ENCODE measurements at regions not wholly inside any gene's neighbourhood (a gene's known extent, or its start where the extent isn't known, plus 50 kb on each side); places are given as distances from the start of the nearest gene placed in this dataset.
"Not testable (repeated sequence)": the region's sequence is repeated elsewhere in the genome, so short reads cannot be mapped to it uniquely, and the experiment has no call there.

GRCh38 chr1:58220836-58221472 is 325.6 kb downstream of the OMA1 start (continued):
- TF ChIP-seq MXI1 (IDR thresholded peaks at IDR 0.05; ENCODE audit: low read depth, low read length) (no peak), BMI1 (IDR thresholded peaks at IDR 0.05; ENCODE audit: borderline replicate concordance) (no peak), MEF2A (IDR thresholded peaks at IDR 0.05; ENCODE audit: insufficient read depth, low read depth, low read length) (no peak)

- RAD21 ChIA-PET (ENCODE audit: unreplicated experiment); CTCF ChIA-PET: not testable (repeated sequence)
Measured at GRCh38 chr1:58216169-58216568, 330.4 kb downstream of the OMA1 start.

GRCh38 chr1:58214674-58215073 is 331.9 kb downstream of the OMA1 start:
- H3K9ac ChIP-seq (ENCODE audit: control insufficient read depth, insufficient read depth, low read length): no peak overlapping the region
- H4K20me1 ChIP-seq (ENCODE audit: control insufficient read depth, insufficient read depth): no peaks in the 10 kb centered on the region
- CTCF ChIA-PET: no interaction called here
- no peak for TF ChIP-seq SMAD5 (IDR thresholded peaks at IDR 0.05; ENCODE audit: low read depth)
- TF ChIP-seq TCF3 (IDR thresholded peaks at IDR 0.05; ENCODE audit: borderline replicate concordance, insufficient read depth, low read depth, low read length): no peak
- no peak for TF ChIP-seq ATF7 (IDR thresholded peaks at IDR 0.05; ENCODE audit: low read depth)
- TF ChIP-seq ETV6 (conservative IDR thresholded peaks at IDR 0.05 in 1 of 2, IDR thresholded peaks at IDR 0.05 in 1 of 2; ENCODE audit: borderline replicate concordance in 1 of 2, low read depth in 1 of 2): no peak
- no peak for TF ChIP-seq MTA2 (IDR thresholded peaks at IDR 0.05; ENCODE audit: low read depth)
- TF ChIP-seq NFYA (IDR thresholded peaks at IDR 0.05; ENCODE audit: borderline replicate concordance, low read depth, low read length): no peak
- TF ChIP-seq, protein P1, sequence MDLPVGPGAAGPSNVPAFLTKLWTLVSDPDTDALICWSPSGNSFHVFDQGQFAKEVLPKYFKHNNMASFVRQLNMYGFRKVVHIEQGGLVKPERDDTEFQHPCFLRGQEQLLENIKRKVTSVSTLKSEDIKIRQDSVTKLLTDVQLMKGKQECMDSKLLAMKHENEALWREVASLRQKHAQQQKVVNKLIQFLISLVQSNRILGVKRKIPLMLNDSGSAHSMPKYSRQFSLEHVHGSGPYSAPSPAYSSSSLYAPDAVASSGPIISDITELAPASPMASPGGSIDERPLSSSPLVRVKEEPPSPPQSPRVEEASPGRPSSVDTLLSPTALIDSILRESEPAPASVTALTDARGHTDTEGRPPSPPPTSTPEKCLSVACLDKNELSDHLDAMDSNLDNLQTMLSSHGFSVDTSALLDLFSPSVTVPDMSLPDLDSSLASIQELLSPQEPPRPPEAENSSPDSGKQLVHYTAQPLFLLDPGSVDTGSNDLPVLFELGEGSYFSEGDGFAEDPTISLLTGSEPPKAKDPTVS (IDR thresholded peaks at IDR 0.05; ENCODE audit: low read depth, low read length): no peak
- TF ChIP-seq POLR2A (IDR thresholded peaks at IDR 0.05; ENCODE audit: low read depth, low read length): no peak
- TF ChIP-seq KLF5 (IDR thresholded peaks at IDR 0.05; ENCODE audit: partially characterized antibody): no peak
- H2AFZ ChIP-seq (ENCODE audit: control insufficient read depth, low read depth, low read length): no peak overlapping the region
- POLR2A ChIA-PET: no interaction called here
- in situ Hi-C loops (cut with MboI): no loop called here
- SMC1A ChIA-PET (ENCODE audit: uncharacterized antibody, unreplicated experiment): no interaction called here
- no peak overlapping the region for H3K27ac ChIP-seq (ENCODE audit: control insufficient read depth, insufficient read depth)
- DNase-seq (ENCODE audit: low read depth, low spot score) (no peak), FAIRE-seq (no peak), ATAC-seq (no peak)
- no TSS peak for BruUV-seq (replicated peaks)
- no peaks in the 10 kb centered on the region for H3K36me3 ChIP-seq (ENCODE audit: control insufficient read depth in 2 of 2, insufficient read depth in 2 of 2, low read length in 1 of 2)
- no peak overlapping the region for H3K4me2 ChIP-seq (ENCODE audit: control insufficient read depth, insufficient read depth)
- H3K9me3 ChIP-seq (replicated peaks; ENCODE audit: control insufficient read depth, insufficient read depth, low read length): no peaks in the 10 kb centered on the region
- no peaks in the 10 kb centered on the region for H3K4me1 ChIP-seq (ENCODE audit: control insufficient read depth, insufficient read depth, low read length)
- intact Hi-C loops (cut with micrococcal nuclease; ENCODE audit: unreplicated experiment): no loop called here
- WGBS (ENCODE audit: insufficient coverage, insufficient replicate concordance, low lambda C conversion rate, missing lambda C conversion rate): 29% methylated on average over 1 of the region's 1 CpG
- RAD21 ChIA-PET (ENCODE audit: unreplicated experiment): no interaction called here
- no peaks in the 10 kb centered on the region for H3K79me2 ChIP-seq (ENCODE audit: control insufficient read depth, insufficient read depth, low read length)
- no peaks in the 10 kb centered on the region for H3K27me3 ChIP-seq (replicated peaks in 1 of 2; ENCODE audit: control insufficient read depth in 2 of 2, insufficient read depth in 2 of 2, low read length in 1 of 2)
- H3K4me3 ChIP-seq: no peak overlapping the region

More at GRCh38 chr1:58216169-58216568, 330.4 kb downstream of the OMA1 start:
- H4K20me1 ChIP-seq (ENCODE audit: control insufficient read depth, insufficient read depth); in situ Hi-C loops (cut with MboI); SMC1A ChIA-PET (ENCODE audit: uncharacterized antibody, unreplicated experiment); H3K36me3 ChIP-seq (ENCODE audit: control insufficient read depth in 2 of 2, insufficient read depth in 2 of 2, low read length in 1 of 2); H3K27me3 ChIP-seq (replicated peaks in 1 of 2; ENCODE audit: control insufficient read depth in 2 of 2, insufficient read depth in 2 of 2, low read length in 1 of 2); H3K4me3 ChIP-seq; H3K4me1 ChIP-seq (ENCODE audit: control insufficient read depth, insufficient read depth, low read length); DNase-seq (ENCODE audit: low read depth, low spot score); H3K79me2 ChIP-seq (ENCODE audit: control insufficient read depth, insufficient read depth, low read length); H3K4me2 ChIP-seq (ENCODE audit: control insufficient read depth, insufficient read depth); FAIRE-seq; H3K27ac ChIP-seq (ENCODE audit: control insufficient read depth, insufficient read depth); intact Hi-C loops (cut with micrococcal nuclease; ENCODE audit: unreplicated experiment); H3K9me3 ChIP-seq (replicated peaks; ENCODE audit: control insufficient read depth, insufficient read depth, low read length); H2AFZ ChIP-seq (ENCODE audit: control insufficient read depth, low read depth, low read length); ATAC-seq; H3K9ac ChIP-seq (ENCODE audit: control insufficient read depth, insufficient read depth, low read length); POLR2A ChIA-PET; BruUV-seq (replicated peaks): not testable (repeated sequence)
- 0% methylated on average over 3 of the region's 3 CpGs for WGBS (ENCODE audit: insufficient coverage, insufficient replicate concordance, low lambda C conversion rate, missing lambda C conversion rate)

Data from GM12878 (cell line).